IPS-11a (cell line): ENCODE measurements at regions not wholly inside any gene's neighbourhood (a gene's known extent, or its start where the extent isn't known, plus 50 kb on each side); places are given as distances from the start of the nearest gene placed in this dataset.
"Not testable (repeated sequence)": the region's sequence is repeated elsewhere in the genome, so short reads cannot be mapped to it uniquely, and the experiment has no call there.

ENCODE experiments used
- H3K4me3 ChIP-seq: one replicate; pipeline ENCODE4 v1.5.1; 2013; ENCODE audit warnings: low read depth, low read length, control low read depth

GRCh38 chr1:87398641-87399040, 70.0 kb downstream of the LMO4 start:
- no peak overlapping the region for H3K4me3 ChIP-seq

GRCh38 chr1:87399264-87399663, 70.6 kb downstream of the LMO4 start:
- no peak overlapping the region for H3K4me3 ChIP-seq

GRCh38 chr1:87399701-87400100, 71.0 kb downstream of the LMO4 start:
- H3K4me3 ChIP-seq, result no peak overlapping the region

GRCh38 chr1:87400813-87401212, 72.1 kb downstream of the LMO4 start:
- H3K4me3 ChIP-seq, result no peak overlapping the region

- H3K4me3 ChIP-seq, result no peak overlapping the region
Observed at GRCh38 chr1:87402241-87403002, 73.7 kb downstream of the LMO4 start.

GRCh38 chr1:87403061-87403820, 74.6 kb downstream of the LMO4 start:
- no peak overlapping the region for H3K4me3 ChIP-seq

- H3K4me3 ChIP-seq, result no peak overlapping the region
Observed at GRCh38 chr1:87404296-87404695, 75.6 kb downstream of the LMO4 start.

- no peak overlapping the region for H3K4me3 ChIP-seq
Observed at GRCh38 chr1:87408665-87409248, 80.1 kb downstream of the LMO4 start.

GRCh38 chr1:87410776-87411480, 82.2 kb downstream of the LMO4 start:
- H3K4me3 ChIP-seq, result no peak overlapping the region

- H3K4me3 ChIP-seq, result not testable (repeated sequence)
Observed at GRCh38 chr1:87413846-87414245, 85.2 kb downstream of the LMO4 start.

- H3K4me3 ChIP-seq, result no peak overlapping the region
Observed at GRCh38 chr1:87418048-87418447, 89.4 kb downstream of the LMO4 start.

GRCh38 chr1:87421809-87422208, 93.1 kb downstream of the LMO4 start:
- no peak overlapping the region for H3K4me3 ChIP-seq

GRCh38 chr1:87424541-87424940, 95.9 kb downstream of the LMO4 start:
- no peak overlapping the region for H3K4me3 ChIP-seq

GRCh38 chr1:87426463-87427249, 98.0 kb downstream of the LMO4 start:
- no peak overlapping the region for H3K4me3 ChIP-seq

- H3K4me3 ChIP-seq, result no peak overlapping the region
Observed at GRCh38 chr1:87428367-87428766, 99.7 kb downstream of the LMO4 start.

GRCh38 chr1:87428883-87429282, 100.2 kb downstream of the LMO4 start:
- no peak overlapping the region for H3K4me3 ChIP-seq

- H3K4me3 ChIP-seq, result no peak overlapping the region
Observed at GRCh38 chr1:87432685-87433084, 104.0 kb downstream of the LMO4 start.

GRCh38 chr1:87433101-87433500, 104.4 kb downstream of the LMO4 start:
- H3K4me3 ChIP-seq, result not testable (repeated sequence)

GRCh38 chr1:87435484-87435883, 106.8 kb downstream of the LMO4 start:
- H3K4me3 ChIP-seq, result no peak overlapping the region

- not testable (repeated sequence) for H3K4me3 ChIP-seq
Observed at GRCh38 chr1:87436115-87436514, 107.4 kb downstream of the LMO4 start.

GRCh38 chr1:87436534-87436933, 107.9 kb downstream of the LMO4 start:
- no peak overlapping the region for H3K4me3 ChIP-seq
